Mesendoderm (in vitro differentiated cells): ENCODE measurements at regions not wholly inside any gene's neighbourhood (a gene's known extent, or its start where the extent isn't known, plus 50 kb on each side); places are given as distances from the start of the nearest gene placed in this dataset.

Experiments used
- DNase-seq: peaks from one replicate; pipeline ENCODE4 v3.0.0; 2013
- H2AK5ac ChIP-seq: 2 replicates; pipeline ENCODE4 v1.6.1; 2013; ENCODE audit warnings: low read length, inconsistent platforms
- H2BK120ac ChIP-seq: 2 replicates; pipeline ENCODE4 v1.6.1; 2013; ENCODE audit warnings: low read depth, mild to moderate bottlenecking, low read length, moderate library complexity, mixed read lengths
- H2BK15ac ChIP-seq: replicated peaks from 2 replicates; pipeline ENCODE4 v1.6.1; 2013; ENCODE audit warnings: low read depth, mild to moderate bottlenecking, moderate library complexity
- H2BK5ac ChIP-seq: 2 replicates; pipeline ENCODE4 v1.6.1; 2013; ENCODE audit warnings: low read length, inconsistent platforms
- H3K18ac ChIP-seq: 2 replicates; pipeline ENCODE4 v1.6.1; 2013; ENCODE audit warnings: mild to moderate bottlenecking, low read length, mixed read lengths
- H3K23ac ChIP-seq: one replicate; pipeline ENCODE4 v1.6.1; 2013; ENCODE audit warnings: low read length
- H3K27ac ChIP-seq: 2 replicates; pipeline ENCODE4 v1.5.1; 2013; ENCODE audit warnings: low read depth, mild to moderate bottlenecking, inconsistent platforms, low read length, moderate library complexity
- H3K27me3 ChIP-seq: 2 replicates; pipeline ENCODE4 v1.6.1; 2013; ENCODE audit warnings: low read length, control low read depth, mild to moderate bottlenecking, inconsistent platforms; ENCODE audit not compliant: insufficient read depth, poor library complexity
- H3K36me3 ChIP-seq: 2 replicates; pipeline ENCODE4 v1.6.1; 2013; ENCODE audit warnings: low read length, inconsistent platforms; ENCODE audit not compliant: control insufficient read depth, insufficient read depth
- H3K4ac ChIP-seq: one replicate; pipeline ENCODE4 v1.6.1; 2013; ENCODE audit warnings: low read depth, mild to moderate bottlenecking, low read length, moderate library complexity
- H3K4me1 ChIP-seq: 2 replicates; pipeline ENCODE4 v1.6.1; 2013; ENCODE audit warnings: low read depth, low read length, inconsistent platforms; ENCODE audit not compliant: control insufficient read depth
- H3K4me2 ChIP-seq: 2 replicates; pipeline ENCODE4 v1.6.1; 2013; ENCODE audit warnings: low read length
- H3K4me3 ChIP-seq: 2 replicates; pipeline ENCODE4 v1.5.1; 2013; ENCODE audit warnings: mild to moderate bottlenecking, low read length
- H3K56ac ChIP-seq: one replicate; pipeline ENCODE4 v1.6.1; 2013; ENCODE audit warnings: low read length
- H3K79me1 ChIP-seq: 2 replicates; pipeline ENCODE4 v1.6.1; 2013; ENCODE audit warnings: low read length, inconsistent platforms
- H3K79me2 ChIP-seq: 2 replicates; pipeline ENCODE4 v1.6.1; 2013; ENCODE audit warnings: mild to moderate bottlenecking, low read length; ENCODE audit not compliant: control insufficient read depth, insufficient read depth
- H3K9ac ChIP-seq: 2 replicates; pipeline ENCODE4 v1.6.1; 2013; ENCODE audit warnings: low read length, inconsistent platforms
- H4K5ac ChIP-seq: one replicate; pipeline ENCODE4 v1.6.1; 2013; ENCODE audit warnings: low read length
- H4K8ac ChIP-seq: one replicate; pipeline ENCODE4 v1.6.1; 2013; ENCODE audit warnings: low read depth, mild to moderate bottlenecking, control low read depth, low read length, moderate library complexity
- WGBS: extraction: QIAGEN DNeasy Blood & Tissue Kit; methylation state at CpG from one replicate; pipeline ENCODE4 v1.1.7; 2013; ENCODE audit warnings: low lambda C conversion rate, missing lambda C conversion rate; ENCODE audit not compliant: insufficient coverage; ENCODE audit errors: extremely low coverage; 5-methylcytosine and 5-hydroxymethylcytosine counted together

GRCh38 chr21:36575306-36575705 is 95.4 kb upstream of the CLDN14 start:
- H3K27me3 ChIP-seq = no peaks in the 10 kb centered on the region
- H3K9ac ChIP-seq = no peak overlapping the region
- H4K8ac ChIP-seq = no peak overlapping the region
- H3K18ac ChIP-seq = no peak overlapping the region
- WGBS = no CpG with 5 or more reads among the region's 3 CpGs
- H3K4me1 ChIP-seq = no peaks in the 10 kb centered on the region
- no peaks in the 10 kb centered on the region for H3K79me2 ChIP-seq
- H3K56ac ChIP-seq = no peak overlapping the region
- no peak overlapping the region for H3K4me2 ChIP-seq
- no peak overlapping the region for H3K27ac ChIP-seq
- no peak overlapping the region for H4K5ac ChIP-seq
- no peak for DNase-seq
- no peaks in the 10 kb centered on the region for H3K36me3 ChIP-seq
- no peak overlapping the region for H3K4ac ChIP-seq
- H3K79me1 ChIP-seq = no peaks in the 10 kb centered on the region
- no peak overlapping the region for H2AK5ac ChIP-seq
- no peak overlapping the region for H2BK120ac ChIP-seq
- no peak overlapping the region for H3K4me3 ChIP-seq
- no peak overlapping the region for H2BK5ac ChIP-seq
- H3K23ac ChIP-seq = no peak overlapping the region
- no peak overlapping the region for H2BK15ac ChIP-seq

- Histone ChIP-seq H3K79me1 (no peaks in the 10 kb centered on the region), H2BK120ac (no peak overlapping the region), H4K8ac (no peak overlapping the region), H3K4me3 (no peak overlapping the region), H2BK15ac (no peak overlapping the region), H3K56ac (no peak overlapping the region), H3K4ac (no peak overlapping the region), H3K79me2 (no peaks in the 10 kb centered on the region), H4K5ac (no peak overlapping the region), H3K9ac (no peak overlapping the region), H3K23ac (no peak overlapping the region), H2BK5ac (no peak overlapping the region), H3K4me1 (no peaks in the 10 kb centered on the region), H3K27me3 (no peaks in the 10 kb centered on the region), H3K27ac (no peak overlapping the region), H3K36me3 (no peaks in the 10 kb centered on the region), H3K4me2 (no peak overlapping the region), H2AK5ac (no peak overlapping the region), H3K18ac (no peak overlapping the region)
- DNase-seq = no peak
- WGBS = no CpG with 5 or more reads among the region's 9 CpGs
Measured at GRCh38 chr21:36576441-36576840, 96.5 kb upstream of the CLDN14 start.

- H3K27ac ChIP-seq = no peak overlapping the region
- no peak overlapping the region for H3K56ac ChIP-seq
- no peak overlapping the region for H2BK15ac ChIP-seq
- no peak overlapping the region for H4K8ac ChIP-seq
- H3K79me2 ChIP-seq = no peaks in the 10 kb centered on the region
- H2BK5ac ChIP-seq = no peak overlapping the region
- H2AK5ac ChIP-seq = no peak overlapping the region
- H3K4ac ChIP-seq = no peak overlapping the region
- no peak overlapping the region for H3K4me3 ChIP-seq
- no peak overlapping the region for H3K4me2 ChIP-seq
- DNase-seq = no peak
- H3K79me1 ChIP-seq = no peaks in the 10 kb centered on the region
- no peaks in the 10 kb centered on the region for H3K36me3 ChIP-seq
- no peak overlapping the region for H2BK120ac ChIP-seq
- no peak overlapping the region for H3K9ac ChIP-seq
- no peak overlapping the region for H3K18ac ChIP-seq
- H3K4me1 ChIP-seq = no peaks in the 10 kb centered on the region
- H3K23ac ChIP-seq = no peak overlapping the region
- no peak overlapping the region for H4K5ac ChIP-seq
- no peaks in the 10 kb centered on the region for H3K27me3 ChIP-seq
- WGBS = no CpG with 5 or more reads among the region's 1 CpG
Measured at GRCh38 chr21:36579898-36580297, 100.0 kb upstream of the CLDN14 start.

- H3K4me2 ChIP-seq = no peak overlapping the region
- no peak overlapping the region for H3K9ac ChIP-seq
- no peak overlapping the region for H3K27ac ChIP-seq
- no peak overlapping the region for H4K8ac ChIP-seq
- no peak overlapping the region for H3K23ac ChIP-seq
- H3K79me2 ChIP-seq = no peaks in the 10 kb centered on the region
- H3K79me1 ChIP-seq = no peaks in the 10 kb centered on the region
- WGBS = no CpG with 5 or more reads among the region's 6 CpGs
- no peak overlapping the region for H4K5ac ChIP-seq
- no peak overlapping the region for H3K56ac ChIP-seq
- no peaks in the 10 kb centered on the region for H3K27me3 ChIP-seq
- H3K4me1 ChIP-seq = no peaks in the 10 kb centered on the region
- no peak overlapping the region for H2BK5ac ChIP-seq
- H3K36me3 ChIP-seq = no peaks in the 10 kb centered on the region
- DNase-seq = no peak
- H3K4ac ChIP-seq = no peak overlapping the region
- no peak overlapping the region for H2BK120ac ChIP-seq
- no peak overlapping the region for H3K18ac ChIP-seq
- no peak overlapping the region for H3K4me3 ChIP-seq
- H2AK5ac ChIP-seq = no peak overlapping the region
- no peak overlapping the region for H2BK15ac ChIP-seq
Measured at GRCh38 chr21:36582271-36582670, 102.3 kb upstream of the CLDN14 start.

GRCh38 chr21:36583591-36583990 is 103.7 kb upstream of the CLDN14 start:
- Histone ChIP-seq H3K4me1 (no peaks in the 10 kb centered on the region), H3K4ac (no peak overlapping the region), H3K79me2 (no peaks in the 10 kb centered on the region), H3K27me3 (no peaks in the 10 kb centered on the region), H3K27ac (no peak overlapping the region), H2AK5ac (no peak overlapping the region), H2BK120ac (no peak overlapping the region), H4K5ac (no peak overlapping the region), H3K36me3 (no peaks in the 10 kb centered on the region), H3K4me2 (no peak overlapping the region), H3K56ac (no peak overlapping the region), H3K79me1 (no peaks in the 10 kb centered on the region), H2BK15ac (no peak overlapping the region), H2BK5ac (no peak overlapping the region), H4K8ac (no peak overlapping the region), H3K18ac (no peak overlapping the region), H3K4me3 (no peak overlapping the region), H3K23ac (no peak overlapping the region), H3K9ac (no peak overlapping the region)
- DNase-seq = no peak
- no CpG with 5 or more reads among the region's 5 CpGs for whole genome bisulfite sequencing
